22Rv1 (cell line): ENCODE measurements at regions not wholly inside any gene's neighbourhood (a gene's known extent, or its start where the extent isn't known, plus 50 kb on each side); places are given as distances from the start of the nearest gene placed in this dataset.

ENCODE experiments used
- CTCF ChIP-seq: fragments of 450-650 bp; IDR thresholded peaks from 2 replicates; pipeline ENCODE4 v1.5.1; 2017; ENCODE audit warnings: mild to moderate bottlenecking
- ZFX ChIP-seq: fragments of 450-650 bp; IDR thresholded peaks from 2 replicates; pipeline ENCODE4 v1.6.1; 2017; ENCODE audit warnings: antibody characterized with exemption, borderline replicate concordance

DNA sequence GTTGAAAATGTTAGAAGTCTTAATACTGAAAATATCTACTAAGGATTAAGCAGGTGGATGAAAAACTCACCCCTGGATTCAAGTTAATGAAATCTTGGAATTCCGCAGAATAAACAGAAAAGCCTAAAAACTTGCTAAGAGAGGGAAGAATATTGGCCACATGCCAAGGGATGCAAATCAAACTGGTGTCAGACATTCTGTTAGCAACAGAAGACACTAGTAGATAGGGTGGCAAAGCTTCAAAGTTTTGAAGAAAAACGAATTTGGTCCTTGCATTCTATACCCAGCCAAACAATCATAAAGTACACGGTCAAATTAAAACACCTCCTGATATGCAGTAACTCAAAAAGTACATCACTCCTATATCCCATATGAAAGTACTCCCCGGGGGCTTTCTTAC is 77.1 kb upstream of the ADTRP start:
- TF ChIP-seq CTCF (no peak), ZFX (no peak)
